Hindlimb muscle (tissue), 1 donor: ENCODE measurements at regions not wholly inside any gene's neighbourhood (a gene's known extent, or its start where the extent isn't known, plus 50 kb on each side); places are given as distances from the start of the nearest gene placed in this dataset.
A peak's percentile ranks its signal among the peaks of the same experiment; 100 is the strongest.
"Not testable (repeated sequence)": the region's sequence is repeated elsewhere in the genome, so short reads cannot be mapped to it uniquely, and the experiment has no call there.

Source experiments
- DNase-seq: peaks from one replicate; pipeline ENCODE4 v3.0.0-alpha.2; 2013

- no peak for DNase-seq
These were observed 146.8 kb upstream of the TMTC1 start for GRCh38 chr12:29930503-29930902.

GRCh38 chr12:29929295-29929694 is 145.6 kb upstream of the TMTC1 start:
- DNase-seq = no peak

DNA sequence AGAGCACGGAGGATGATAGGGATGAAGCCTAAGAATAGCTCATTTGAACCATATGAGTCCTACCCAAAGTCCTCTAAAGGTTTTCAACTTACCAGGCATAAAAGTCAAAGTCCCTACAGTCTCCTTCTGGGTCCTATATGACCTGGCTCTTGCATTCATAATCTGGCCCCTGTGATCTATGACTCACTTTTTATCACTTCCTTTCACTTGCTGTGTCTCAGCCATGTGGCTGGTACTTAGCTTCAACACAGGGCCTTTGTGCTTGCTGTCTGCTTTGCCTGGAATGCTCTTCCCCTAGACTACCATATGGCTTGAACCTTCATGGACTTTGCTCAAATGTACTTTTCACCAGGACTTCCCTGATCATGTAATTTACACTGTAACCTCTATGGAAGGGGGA is 137.6 kb upstream of the TMTC1 start:
- no peak for DNase-seq

GRCh38 chr12:29908157-29908556 is 124.4 kb upstream of the TMTC1 start:
- DNase-seq = no peak

GRCh38 chr12:29907461-29907860 is 123.7 kb upstream of the TMTC1 start:
- DNase-seq = no peak

- no peak for DNase-seq
These were observed 118.3 kb upstream of the TMTC1 start for GRCh38 chr12:29902043-29902442.

DNA sequence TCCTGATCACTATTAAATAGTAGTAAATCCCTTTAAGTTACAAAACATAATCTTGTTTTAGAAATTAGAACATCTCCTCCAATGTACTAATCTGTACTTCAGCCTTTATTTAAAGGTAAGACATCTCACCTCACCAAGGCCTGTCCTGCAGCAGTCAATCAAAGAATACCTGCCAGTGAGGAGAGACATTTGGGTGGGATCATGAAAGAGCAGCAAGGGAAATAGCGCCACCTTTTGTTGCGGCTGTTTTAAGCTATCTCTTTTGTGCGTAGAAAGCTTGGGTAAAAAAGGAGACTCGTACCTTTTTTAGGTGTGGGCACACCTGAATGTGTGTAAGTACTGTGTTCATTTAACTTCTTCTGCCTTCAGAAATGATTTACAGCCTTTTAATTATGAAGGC is 117.8 kb upstream of the TMTC1 start:
- no peak for DNase-seq

DNA sequence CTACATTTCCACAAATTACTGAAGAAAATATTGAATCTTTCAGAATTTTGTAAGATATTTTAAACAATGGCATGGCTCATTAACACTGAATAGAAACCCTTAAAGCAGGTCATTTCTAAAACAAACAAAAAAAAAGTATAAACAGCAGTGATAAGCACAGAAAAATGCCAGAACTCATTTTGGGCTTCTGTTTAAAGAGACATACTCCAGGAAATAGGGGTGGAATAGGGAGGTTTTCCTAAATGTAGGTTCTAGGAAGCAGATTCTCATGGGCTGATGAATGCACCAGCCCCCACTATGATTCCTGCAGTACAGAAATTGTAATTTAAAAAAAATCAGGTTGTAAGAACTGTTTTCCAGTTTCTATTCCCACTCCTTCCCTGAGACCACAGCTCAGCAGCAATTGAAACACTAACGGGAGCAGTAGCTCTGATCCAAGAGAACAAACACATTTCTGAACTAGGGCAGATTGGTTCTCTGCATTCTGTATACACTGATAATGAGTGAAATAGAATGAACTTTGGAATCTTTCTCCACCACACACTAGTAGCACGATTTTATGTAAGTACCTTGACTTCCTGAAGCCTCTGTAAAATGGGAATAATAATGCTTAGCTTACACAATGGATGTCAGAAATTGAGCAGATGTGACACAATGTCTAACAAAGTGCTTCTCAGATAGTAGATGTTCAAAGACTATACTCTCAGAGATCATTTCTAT is 115.6 kb upstream of the TMTC1 start:
- DNase-seq = no peak

DNA sequence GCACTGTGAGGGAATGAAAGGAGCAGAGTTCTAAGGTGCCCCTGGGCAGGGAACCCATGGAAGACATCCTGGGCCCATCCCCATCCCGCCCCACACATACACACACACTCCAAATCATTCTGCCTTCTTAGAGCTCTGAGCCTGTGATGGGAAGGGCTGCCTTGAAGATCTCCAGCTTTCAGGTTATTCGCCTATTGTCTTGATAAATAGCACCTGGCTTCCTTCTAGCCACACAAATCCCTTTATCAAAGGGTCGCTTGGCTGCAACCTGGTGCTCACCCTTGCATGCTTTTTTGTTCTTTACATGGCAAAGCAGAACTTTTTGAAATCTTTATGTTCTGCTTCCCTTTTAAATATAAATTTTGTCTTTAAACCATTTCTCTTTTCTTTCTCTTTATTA is 112.2 kb upstream of the TMTC1 start:
- no peak for DNase-seq

GRCh38 chr12:29893002-29893401 is 109.3 kb upstream of the TMTC1 start:
- DNase-seq = no peak

- DNase-seq = no peak
These were observed 108.0 kb upstream of the TMTC1 start for GRCh38 chr12:29891792-29892191.

DNA sequence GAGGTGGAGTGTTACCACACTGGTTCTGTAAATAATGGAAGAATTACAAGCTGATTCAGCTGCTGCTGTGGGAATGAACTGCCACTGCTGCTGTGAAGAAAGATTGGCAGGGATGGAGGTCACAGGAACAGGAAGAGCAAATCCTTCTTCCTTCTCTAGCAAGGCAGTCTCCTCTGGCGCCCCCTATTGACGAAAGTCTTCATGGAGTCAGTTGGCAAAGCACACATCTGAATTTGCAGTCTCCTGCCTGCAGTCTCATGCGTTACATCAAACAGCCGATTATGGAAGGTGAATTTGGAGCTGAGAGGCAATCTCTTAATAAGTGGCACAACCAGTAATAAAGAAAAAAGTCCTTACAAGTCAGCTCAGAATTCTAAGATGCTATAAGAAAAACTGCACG is 106.0 kb upstream of the TMTC1 start:
- no peak for DNase-seq

DNA sequence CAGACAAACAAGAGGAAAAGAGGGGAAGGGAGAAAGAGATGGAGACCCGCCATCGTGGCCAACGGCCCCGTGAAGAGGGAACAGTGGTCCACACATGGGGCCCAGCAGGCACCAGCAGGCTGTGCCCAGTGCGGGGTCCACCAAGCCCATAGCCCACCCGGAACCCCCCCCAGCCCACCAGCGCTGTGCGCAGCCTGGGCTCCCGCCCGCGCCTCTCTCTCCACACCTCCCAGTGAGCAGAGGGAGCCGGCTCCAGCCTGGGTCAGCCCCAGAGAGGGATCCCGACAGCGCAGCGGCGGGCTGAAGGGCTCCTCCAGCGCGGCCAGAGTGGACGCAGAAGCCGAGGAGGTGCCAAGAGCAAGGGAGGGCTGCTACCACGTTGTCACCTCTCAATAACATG is 105.0 kb upstream of the TMTC1 start:
- no peak for DNase-seq

GRCh38 chr12:29884957-29885356 is 101.2 kb upstream of the TMTC1 start:
- DNase-seq = not testable (repeated sequence)

DNA sequence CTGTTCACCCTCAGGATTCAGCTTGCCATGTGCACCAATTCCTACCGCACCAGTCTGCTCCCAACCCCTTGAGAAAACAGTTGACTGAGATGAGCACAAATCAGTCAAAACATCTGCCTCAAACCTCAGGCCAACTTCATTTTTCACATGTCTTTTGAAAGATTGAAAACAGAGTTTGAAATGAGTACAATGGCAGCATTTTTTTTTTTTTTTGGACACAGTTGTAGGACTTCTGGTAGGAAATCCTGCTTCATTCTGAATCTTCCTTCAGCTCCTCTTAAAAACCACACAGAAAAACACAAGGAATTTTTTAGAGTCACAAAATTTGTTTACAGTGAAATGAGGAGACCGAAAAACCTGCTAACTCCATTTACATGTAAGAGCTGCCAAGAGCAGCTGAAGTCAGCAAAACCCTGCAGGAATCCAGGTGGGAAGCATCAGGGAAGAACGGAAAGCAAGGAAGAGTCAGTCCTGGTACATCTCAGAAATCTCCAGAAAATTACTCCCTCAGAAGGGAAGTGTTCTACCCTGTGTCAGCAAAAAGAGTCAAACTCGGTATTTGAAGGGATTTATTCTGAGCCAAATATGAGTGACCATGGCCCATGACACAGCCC is 100.3 kb upstream of the TMTC1 start:
- DNase-seq = no peak

GRCh38 chr12:29883525-29883924 is 99.8 kb upstream of the TMTC1 start:
- no peak for DNase-seq

GRCh38 chr12:29882846-29883245 is 99.1 kb upstream of the TMTC1 start:
- no peak for DNase-seq

DNA sequence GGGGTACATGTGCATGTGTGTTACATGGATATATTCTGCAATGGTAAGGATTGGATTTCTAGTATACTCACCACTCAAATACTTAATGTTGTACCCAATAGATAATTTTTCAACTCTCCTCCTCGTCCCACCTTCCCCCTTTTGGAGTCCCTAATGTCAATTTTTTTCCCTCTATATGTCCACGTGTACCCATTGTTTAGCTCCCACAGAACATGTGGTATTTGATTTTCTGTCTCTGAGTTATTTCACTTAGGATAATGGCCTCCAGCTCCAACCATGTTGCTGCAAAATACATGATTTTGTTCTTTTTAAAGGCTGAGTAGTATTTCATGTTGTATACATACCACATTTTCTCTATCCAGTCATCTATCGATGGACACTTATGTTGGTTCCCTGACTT is 97.2 kb upstream of the TMTC1 start:
- no peak for DNase-seq

- DNase-seq = no peak
These were observed 96.0 kb upstream of the TMTC1 start for GRCh38 chr12:29879606-29880308.

GRCh38 chr12:29869946-29870345 is 86.2 kb upstream of the TMTC1 start:
- DNase-seq = no peak

DNA sequence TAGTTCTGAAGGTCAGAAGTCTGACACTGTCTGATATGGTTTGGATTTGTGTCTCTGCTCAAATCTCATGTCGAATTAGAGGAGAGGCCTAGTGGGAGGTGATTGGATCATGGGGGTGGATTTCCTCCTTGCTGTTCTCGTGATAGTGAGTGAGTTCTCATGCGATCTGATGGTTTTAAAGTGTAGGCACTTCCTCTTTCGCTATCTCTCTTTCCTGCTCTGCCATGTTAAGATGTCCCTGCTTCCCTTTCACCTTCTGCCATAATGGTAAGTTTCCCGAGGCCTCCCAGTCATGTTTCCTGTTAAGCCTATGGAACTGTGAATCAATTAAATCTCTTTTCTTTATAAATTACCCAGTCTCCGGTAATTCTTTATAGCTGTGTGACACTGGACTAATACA is 84.1 kb upstream of the TMTC1 start:
- no peak for DNase-seq

GRCh38 chr12:29863665-29864064 is 79.9 kb upstream of the TMTC1 start:
- no peak for DNase-seq

DNA sequence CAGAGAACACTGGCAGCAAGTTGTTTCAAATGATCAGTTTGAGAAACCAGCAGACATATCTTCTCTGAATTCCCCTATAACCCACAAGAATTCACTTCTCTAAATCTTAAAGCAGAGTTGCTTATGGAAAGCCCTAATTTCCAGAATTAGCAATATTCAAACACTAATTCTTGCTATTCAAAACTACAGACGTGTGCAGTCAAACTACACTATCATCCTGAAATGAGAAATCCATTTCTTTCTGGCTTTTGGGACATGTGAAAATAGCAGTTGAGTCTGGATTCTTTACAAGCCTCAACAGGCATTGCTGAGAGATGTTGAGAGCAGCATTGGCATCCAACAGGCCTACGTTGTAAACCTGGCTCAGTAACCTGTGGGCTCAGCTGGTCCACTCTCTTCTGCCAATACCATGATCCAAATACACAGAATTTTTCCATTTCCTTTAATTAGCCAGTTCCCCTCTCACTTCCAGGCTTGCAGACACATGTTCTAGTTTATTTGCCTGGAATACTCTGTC is 74.6 kb upstream of the TMTC1 start:
- DNase-seq = peak; percentile 37

DNA sequence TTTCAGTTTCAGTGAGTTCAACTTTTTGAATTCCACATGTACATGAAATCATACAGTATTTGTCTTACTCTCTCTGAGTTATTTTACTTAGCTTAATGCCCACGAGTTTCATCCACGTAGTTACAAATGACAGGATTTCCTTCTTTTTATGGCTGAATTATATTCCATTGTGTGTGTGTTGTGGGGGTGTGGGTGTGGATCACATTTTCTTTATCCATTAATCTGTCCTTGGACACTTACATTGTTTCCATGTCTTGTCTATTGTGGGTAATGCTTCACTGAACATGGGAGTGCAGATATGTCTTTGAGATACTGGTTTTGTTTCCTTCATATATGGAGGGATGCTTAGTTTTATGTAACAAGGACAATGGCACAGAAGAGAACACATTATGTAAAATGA is 63.5 kb upstream of the TMTC1 start:
- DNase-seq = no peak
